GM19351 (cell line): ENCODE measurements at regions not wholly inside any gene's neighbourhood (a gene's known extent, or its start where the extent isn't known, plus 50 kb on each side); places are given as distances from the start of the nearest gene placed in this dataset.
"Not testable (repeated sequence)": the region's sequence is repeated elsewhere in the genome, so short reads cannot be mapped to it uniquely, and the experiment has no call there.

Experiments used
- ATAC-seq: cut with Tn5 transposase; IDR thresholded peaks from one replicate; pipeline ENCODE4 v1.9.1; 2021; ENCODE audit warnings: mild to moderate bottlenecking, moderate library complexity; ENCODE audit not compliant: unreplicated experiment

GRCh38 chr22:48506506-48507145, 1321.0 kb downstream of the BRD1 start:
- no peak for ATAC-seq

- ATAC-seq: no peak
Measured at GRCh38 chr22:48505891-48506290, 1321.8 kb downstream of the BRD1 start.

- ATAC-seq: no peak
Measured at GRCh38 chr22:48504519-48505140, 1323.0 kb downstream of the BRD1 start.

GRCh38 chr22:48503876-48504275, 1323.8 kb downstream of the BRD1 start:
- ATAC-seq: no peak

GRCh38 chr22:48503035-48503625, 1324.5 kb downstream of the BRD1 start:
- ATAC-seq: no peak

GRCh38 chr22:48501231-48501750, 1326.4 kb downstream of the BRD1 start:
- no peak for ATAC-seq

GRCh38 chr22:48500471-48501230, 1327.0 kb downstream of the BRD1 start:
- ATAC-seq: no peak

GRCh38 chr22:48499456-48500425, 1327.9 kb downstream of the BRD1 start:
- ATAC-seq: no peak

- ATAC-seq: no peak
Measured at GRCh38 chr22:48498526-48499331, 1328.9 kb downstream of the BRD1 start.

GRCh38 chr22:48497743-48498520, 1329.7 kb downstream of the BRD1 start:
- not testable (repeated sequence) for ATAC-seq

GRCh38 chr22:48496987-48497650, 1330.6 kb downstream of the BRD1 start:
- no peak for ATAC-seq

GRCh38 chr22:48496226-48496845, 1331.3 kb downstream of the BRD1 start:
- no peak for ATAC-seq

GRCh38 chr22:48495751-48496080, 1332.0 kb downstream of the BRD1 start:
- no peak for ATAC-seq

GRCh38 chr22:48494968-48495750, 1332.5 kb downstream of the BRD1 start:
- no peak for ATAC-seq

- no peak for ATAC-seq
Measured at GRCh38 chr22:48494256-48494967, 1333.3 kb downstream of the BRD1 start.

- ATAC-seq: no peak
Measured at GRCh38 chr22:48493733-48494132, 1333.9 kb downstream of the BRD1 start.
